Activated effector memory CD4-positive, alpha-beta T cell treated with anti-CD3 and anti-CD28 coated beads, Interleukin-2, amount 50 U/mL, for 16 hours (primary cell): ENCODE measurements at regions not wholly inside any gene's neighbourhood (a gene's known extent, or its start where the extent isn't known, plus 50 kb on each side); places are given as distances from the start of the nearest gene placed in this dataset.

Experiments used
- DNase-seq: peaks from one replicate; pipeline ENCODE4 v3.0.0-alpha.2; 2020

GRCh38 chr12:94071258-94071657 lies 77.1 kb upstream of the PLXNC1 start:
- DNase-seq: no peak

- DNase-seq: no peak
Measured at GRCh38 chr12:94073441-94074051, 74.8 kb upstream of the PLXNC1 start.

- DNase-seq: no peak
Measured at GRCh38 chr12:94074216-94074979, 74.0 kb upstream of the PLXNC1 start.

- no peak for DNase-seq
Measured at GRCh38 chr12:94074980-94075629, 73.3 kb upstream of the PLXNC1 start.

- no peak for DNase-seq
Measured at GRCh38 chr12:94077209-94077608, 71.2 kb upstream of the PLXNC1 start.

- no peak for DNase-seq
Measured at GRCh38 chr12:94078138-94078723, 70.1 kb upstream of the PLXNC1 start.

GRCh38 chr12:94078736-94079509 lies 69.5 kb upstream of the PLXNC1 start:
- no peak for DNase-seq

GRCh38 chr12:94079566-94080340 lies 68.6 kb upstream of the PLXNC1 start:
- no peak for DNase-seq

GRCh38 chr12:94080341-94081009 lies 67.9 kb upstream of the PLXNC1 start:
- DNase-seq: no peak

- DNase-seq: no peak
Measured at GRCh38 chr12:94082690-94083089, 65.7 kb upstream of the PLXNC1 start.

GRCh38 chr12:94089891-94090290 lies 58.5 kb upstream of the PLXNC1 start:
- no peak for DNase-seq

- DNase-seq: no peak
Measured at GRCh38 chr12:94091624-94092023, 56.8 kb upstream of the PLXNC1 start.

- DNase-seq: no peak
Measured at GRCh38 chr12:94092516-94093241, 55.7 kb upstream of the PLXNC1 start.

- no peak for DNase-seq
Measured at GRCh38 chr12:94094700-94095099, 53.7 kb upstream of the PLXNC1 start.

GRCh38 chr12:94095618-94096017 lies 52.8 kb upstream of the PLXNC1 start:
- no peak for DNase-seq

GRCh38 chr12:94098466-94098865 lies 49.9 kb upstream of the PLXNC1 start:
- no peak for DNase-seq
